ENCODE measurements at regions not wholly inside any gene's neighbourhood (a gene's known extent, or its start where the extent isn't known, plus 50 kb on each side); places are given as distances from the start of the nearest gene placed in this dataset.
"Not testable (repeated sequence)": the region's sequence is repeated elsewhere in the genome, so short reads cannot be mapped to it uniquely, and the experiment has no call there.

DNA sequence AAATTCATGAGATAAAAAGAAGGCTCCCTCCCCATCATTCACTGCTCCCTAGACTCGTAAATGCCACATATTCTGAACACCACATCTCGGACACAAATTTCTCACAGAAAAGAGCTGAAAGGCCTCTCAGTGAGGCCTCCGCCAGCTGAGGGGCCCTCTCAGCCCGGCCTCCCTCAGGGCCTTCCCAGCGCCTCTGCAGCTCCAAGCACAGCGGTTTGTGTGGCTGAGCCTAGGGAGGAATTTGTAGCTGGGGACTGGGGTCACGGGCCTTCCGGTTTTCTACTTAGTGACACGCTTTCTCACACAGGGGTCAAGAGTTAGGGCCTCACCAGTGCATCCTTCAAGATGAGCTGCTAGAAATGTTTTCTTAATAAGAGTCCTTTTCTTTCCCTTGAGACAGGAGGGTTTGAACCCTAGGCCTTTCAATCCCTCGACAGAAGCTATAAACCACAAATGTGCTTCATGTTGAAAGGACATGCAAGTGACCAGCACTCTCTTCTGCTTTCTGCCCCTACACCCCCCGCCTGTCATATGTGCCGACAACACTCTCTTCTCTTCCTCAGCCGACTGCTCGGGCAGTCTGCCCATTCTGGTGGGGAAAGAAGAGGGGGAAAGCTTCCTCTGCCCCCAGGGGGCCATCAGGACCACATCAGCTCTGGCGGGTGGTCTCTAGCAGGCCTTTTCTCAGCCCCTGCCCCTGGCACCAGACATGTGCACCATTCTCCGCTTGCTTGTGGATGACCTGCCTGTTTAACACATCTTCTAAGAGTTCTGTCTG lies 104.9 kb downstream of the CHIC2 start:
- Mint-ChIP-seq H3K27ac (no peak overlapping the region), H3K36me3 (ENCODE audit: low read depth) (no peaks in the 10 kb centered on the region), H3K27me3 (ENCODE audit: low read depth) (no peaks in the 10 kb centered on the region), H3K4me3 (no peak overlapping the region), H3K9me3 (ENCODE audit: insufficient read depth) (no peaks in the 10 kb centered on the region), H3K4me1 (ENCODE audit: low read depth) (no peaks in the 10 kb centered on the region)
- ATAC-seq (no peak), DNase-seq (no peak)
- ChIA-PET POLR2A (interaction anchor here (0.7 kb wide), 1 partner anchor 1078 kb away, joined by 3 read pairs; no protein-coding TSS in a partner anchor), CTCF (no interaction called here)

- Mint-ChIP-seq H3K27me3 (ENCODE audit: low read depth) (no peaks in the 10 kb centered on the region), H3K9me3 (ENCODE audit: insufficient read depth) (no peaks in the 10 kb centered on the region), H3K36me3 (ENCODE audit: low read depth) (no peaks in the 10 kb centered on the region), H3K4me3 (no peak overlapping the region), H3K27ac (no peak overlapping the region), H3K4me1 (ENCODE audit: low read depth) (no peaks in the 10 kb centered on the region)
- ChIA-PET CTCF (no interaction called here), POLR2A (no interaction called here)
- ATAC-seq (no peak), DNase-seq (no peak)
These were observed 108.0 kb downstream of the CHIC2 start for GRCh38 chr4:53956454-53956853.

DNA sequence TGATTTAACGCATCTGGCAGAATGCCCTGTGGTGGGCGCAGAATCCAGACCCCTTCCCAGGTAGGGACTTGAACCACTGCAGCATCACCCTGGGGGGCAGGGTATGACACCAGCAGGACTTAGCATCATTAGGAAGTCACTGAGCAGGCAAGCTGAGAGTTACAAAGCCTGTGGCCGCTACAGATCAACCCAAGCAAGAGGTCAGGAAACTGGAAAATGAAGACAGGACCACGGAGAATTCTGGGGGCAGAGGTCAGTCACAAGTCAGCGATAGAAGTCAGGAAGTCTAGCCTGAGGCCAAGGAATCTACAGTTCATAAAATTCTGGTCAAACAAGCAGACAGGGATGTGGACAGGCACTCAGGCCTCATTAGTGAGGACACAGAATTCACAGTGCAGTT lies 108.4 kb downstream of the CHIC2 start:
- H3K9me3 Mint-ChIP-seq (ENCODE audit: insufficient read depth), result no peaks in the 10 kb centered on the region
- DNase-seq (no peak), ATAC-seq (no peak)
- ChIA-PET POLR2A (no interaction called here), CTCF (no interaction called here)
- no peaks in the 10 kb centered on the region for H3K4me1 Mint-ChIP-seq (ENCODE audit: low read depth)
- H3K27me3 Mint-ChIP-seq (ENCODE audit: low read depth), result no peaks in the 10 kb centered on the region
- no peak overlapping the region for H3K27ac Mint-ChIP-seq
- H3K4me3 Mint-ChIP-seq, result no peak overlapping the region
- H3K36me3 Mint-ChIP-seq (ENCODE audit: low read depth), result no peaks in the 10 kb centered on the region

- POLR2A ChIA-PET, result no interaction called here
- no peaks in the 10 kb centered on the region for H3K9me3 Mint-ChIP-seq (ENCODE audit: insufficient read depth)
- no peaks in the 10 kb centered on the region for H3K4me1 Mint-ChIP-seq (ENCODE audit: low read depth)
- ATAC-seq (no peak), DNase-seq (no peak)
- H3K27ac Mint-ChIP-seq, result no peak overlapping the region
- no peak overlapping the region for H3K4me3 Mint-ChIP-seq
- no peaks in the 10 kb centered on the region for H3K36me3 Mint-ChIP-seq (ENCODE audit: low read depth)
- peaks cover 5% of the 10 kb centered on the region for H3K27me3 Mint-ChIP-seq (ENCODE audit: low read depth)
- CTCF ChIA-PET, result no interaction called here
These were observed 113.0 kb downstream of the CHIC2 start for GRCh38 chr4:53951414-53951813.

GRCh38 chr4:53943345-53944085 lies 120.9 kb downstream of the CHIC2 start:
- Mint-ChIP-seq H3K36me3 (ENCODE audit: low read depth) (peaks cover 2% of the 10 kb centered on the region), H3K4me3 (no peak overlapping the region), H3K4me1 (ENCODE audit: low read depth) (peaks cover 8% of the 10 kb centered on the region), H3K27me3 (ENCODE audit: low read depth) (peaks cover 3% of the 10 kb centered on the region), H3K9me3 (ENCODE audit: insufficient read depth) (no peaks in the 10 kb centered on the region), H3K27ac (no peak overlapping the region)
- ChIA-PET POLR2A (interaction anchor here (1.5 kb wide), 1 partner anchor 11 kb away, joined by 3 read pairs; no protein-coding TSS in a partner anchor), CTCF (interaction anchor here (1.4 kb wide), 1 partner anchor 290 kb away, joined by 5 read pairs; no protein-coding TSS in a partner anchor)
- ATAC-seq (no peak), DNase-seq (no peak)

GRCh38 chr4:53942712-53943111 lies 121.7 kb downstream of the CHIC2 start:
- ATAC-seq (no peak), DNase-seq (no peak)
- no peaks in the 10 kb centered on the region for H3K9me3 Mint-ChIP-seq (ENCODE audit: insufficient read depth)
- ChIA-PET CTCF (interaction anchor here (1.2 to 2.1 kb wide), 3 partner anchors 11 to 291 kb away, joined by 3 to 9 read pairs (median 5); no protein-coding TSS in a partner anchor), POLR2A (interaction anchor here (1.5 kb wide), 1 partner anchor 12 kb away, joined by 3 read pairs; no protein-coding TSS in a partner anchor)
- peaks cover 2% of the 10 kb centered on the region for H3K36me3 Mint-ChIP-seq (ENCODE audit: low read depth)
- no peak overlapping the region for H3K27ac Mint-ChIP-seq
- no peaks in the 10 kb centered on the region for H3K27me3 Mint-ChIP-seq (ENCODE audit: low read depth)
- H3K4me1 Mint-ChIP-seq (ENCODE audit: low read depth), result peaks cover 8% of the 10 kb centered on the region
- no peak overlapping the region for H3K4me3 Mint-ChIP-seq

DNA sequence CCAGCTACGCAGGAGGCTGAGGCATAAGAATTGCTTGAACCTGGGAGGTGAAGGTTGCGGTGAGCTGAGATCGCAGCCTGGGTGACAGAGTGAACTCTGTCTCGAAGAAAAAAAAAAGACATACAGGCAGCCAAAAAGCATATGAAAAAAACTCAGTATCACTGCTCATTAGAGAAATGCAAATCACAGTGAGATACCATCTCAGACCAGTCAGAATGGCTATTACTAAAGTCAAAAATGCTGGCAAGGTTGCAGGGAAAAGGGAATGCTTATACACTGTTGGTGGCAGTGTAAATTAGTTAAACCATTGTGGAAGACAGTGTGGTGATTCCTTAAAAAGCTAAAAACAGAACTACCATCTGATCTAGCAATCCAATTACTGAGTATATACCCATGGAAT lies 123.1 kb downstream of the CHIC2 start:
- Mint-ChIP-seq H3K4me3 (no peak overlapping the region), H3K27me3 (ENCODE audit: low read depth) (no peaks in the 10 kb centered on the region), H3K9me3 (ENCODE audit: insufficient read depth) (no peaks in the 10 kb centered on the region), H3K4me1 (ENCODE audit: low read depth) (peaks cover 8% of the 10 kb centered on the region), H3K36me3 (ENCODE audit: low read depth) (peaks cover 2% of the 10 kb centered on the region), H3K27ac (no peak overlapping the region)
- ATAC-seq, result no peak
- ChIA-PET POLR2A (no interaction called here), CTCF (interaction anchor here (1.3 to 2.1 kb wide), 2 partner anchors 10 to 292 kb away, joined by 3 to 9 read pairs; no protein-coding TSS in a partner anchor)
- DNase-seq, result no peak

DNA sequence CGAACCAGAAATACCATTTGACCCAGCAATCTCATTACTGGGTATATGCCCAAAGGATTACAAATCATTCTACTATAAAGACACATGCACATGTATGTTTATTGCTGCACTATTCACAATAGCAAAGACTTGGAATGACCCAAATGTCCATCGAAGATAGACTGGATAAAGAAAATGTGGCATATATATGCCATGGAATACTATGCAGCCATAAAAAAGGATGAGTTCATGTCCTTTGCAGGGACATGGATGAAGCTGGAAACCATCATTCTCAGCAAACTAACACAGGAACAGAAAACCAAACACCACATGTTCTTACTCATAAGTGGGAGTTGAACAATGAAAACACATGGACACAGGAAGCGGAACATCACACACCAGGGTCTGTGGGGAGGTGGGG lies 124.5 kb downstream of the CHIC2 start:
- H3K9me3 Mint-ChIP-seq (ENCODE audit: insufficient read depth); ATAC-seq; H3K27me3 Mint-ChIP-seq (ENCODE audit: low read depth); DNase-seq; POLR2A ChIA-PET; H3K4me1 Mint-ChIP-seq (ENCODE audit: low read depth); CTCF ChIA-PET; H3K4me3 Mint-ChIP-seq; H3K36me3 Mint-ChIP-seq (ENCODE audit: low read depth); H3K27ac Mint-ChIP-seq: not testable (repeated sequence)

- ChIA-PET CTCF (no interaction called here), POLR2A (no interaction called here)
- no peaks in the 10 kb centered on the region for H3K27me3 Mint-ChIP-seq (ENCODE audit: low read depth)
- H3K4me3 Mint-ChIP-seq, result no peak overlapping the region
- peaks cover 2% of the 10 kb centered on the region for H3K36me3 Mint-ChIP-seq (ENCODE audit: low read depth)
- no peak for ATAC-seq
- H3K4me1 Mint-ChIP-seq (ENCODE audit: low read depth), result no peaks in the 10 kb centered on the region
- H3K27ac Mint-ChIP-seq, result no peak overlapping the region
- no peak for DNase-seq
- no peaks in the 10 kb centered on the region for H3K9me3 Mint-ChIP-seq (ENCODE audit: insufficient read depth)
These were observed 126.5 kb downstream of the CHIC2 start for GRCh38 chr4:53937918-53938317.

DNA sequence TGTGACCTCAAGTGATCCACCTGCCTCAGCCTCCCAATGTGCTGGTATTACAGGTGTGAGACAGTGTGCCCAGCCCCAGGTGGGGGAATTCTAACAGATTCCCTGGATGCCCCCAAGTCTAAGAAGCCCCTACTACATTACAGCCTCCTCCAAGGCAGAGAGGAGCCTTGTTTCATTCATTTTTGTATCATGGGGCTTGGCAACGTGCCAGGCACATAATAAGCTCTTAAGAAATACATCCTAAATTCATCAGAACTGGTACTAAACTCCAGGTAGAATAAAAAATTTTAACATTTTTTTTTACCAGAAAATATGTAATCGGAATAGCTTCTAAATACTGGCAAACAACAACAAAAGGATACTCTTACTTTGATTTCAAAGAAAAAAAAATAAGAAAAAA lies 127.1 kb downstream of the CHIC2 start:
- no peaks in the 10 kb centered on the region for H3K27me3 Mint-ChIP-seq (ENCODE audit: low read depth)
- H3K27ac Mint-ChIP-seq, result no peak overlapping the region
- no peaks in the 10 kb centered on the region for H3K4me1 Mint-ChIP-seq (ENCODE audit: low read depth)
- no peak overlapping the region for H3K4me3 Mint-ChIP-seq
- ATAC-seq (no peak), DNase-seq (no peak)
- POLR2A ChIA-PET, result no interaction called here
- H3K36me3 Mint-ChIP-seq (ENCODE audit: low read depth), result peaks cover 2% of the 10 kb centered on the region
- no peaks in the 10 kb centered on the region for H3K9me3 Mint-ChIP-seq (ENCODE audit: insufficient read depth)
- CTCF ChIA-PET, result no interaction called here

DNA sequence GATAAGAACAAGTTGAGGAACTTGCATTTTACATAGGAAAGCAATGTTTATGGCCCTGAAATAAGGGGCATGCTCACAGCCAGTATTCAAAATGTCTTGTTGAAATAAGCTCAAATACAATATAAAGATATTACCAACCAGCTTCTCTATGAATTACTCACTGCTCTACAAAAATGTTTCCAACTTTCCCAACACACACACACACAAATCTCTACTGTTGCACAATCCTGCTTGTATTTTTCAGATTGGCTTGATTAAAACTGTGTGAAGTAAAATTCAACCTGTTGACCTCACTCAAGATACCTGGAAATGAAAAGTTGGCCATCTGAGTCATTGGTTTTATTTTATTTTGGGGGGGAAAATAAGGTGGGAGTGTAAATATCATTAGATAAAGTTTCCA lies 128.6 kb downstream of the CHIC2 start:
- Mint-ChIP-seq H3K4me3 (no peak overlapping the region), H3K36me3 (ENCODE audit: low read depth) (peaks cover 2% of the 10 kb centered on the region), H3K9me3 (ENCODE audit: insufficient read depth) (no peaks in the 10 kb centered on the region), H3K4me1 (ENCODE audit: low read depth) (no peaks in the 10 kb centered on the region), H3K27ac (no peak overlapping the region), H3K27me3 (ENCODE audit: low read depth) (no peaks in the 10 kb centered on the region)
- POLR2A ChIA-PET, result interaction anchor here (0.6 kb wide), 1 partner anchor 1609 kb away, joined by 3 read pairs; no protein-coding TSS in a partner anchor
- CTCF ChIA-PET, result no interaction called here
- DNase-seq, result no peak
- ATAC-seq, result no peak
